Testis (tissue), 2 donors: ENCODE measurements at regions not wholly inside any gene's neighbourhood (a gene's known extent, or its start where the extent isn't known, plus 50 kb on each side); places are given as distances from the start of the nearest gene placed in this dataset.

Experiments
- POLR2A ChIP-seq: fragments of 450-650 bp; IDR thresholded peaks from one replicate; pipeline ENCODE4 v1.6.1; 2017; ENCODE audit warnings: antibody characterized with exemption, mild to moderate bottlenecking, moderate library complexity
- TF ChIP-seq, protein P1 (sequence below), 3 experiments: fragments of 450-650 bp in 2 of 3; fragments of 200-600 bp in 1 of 3; sonication (generic) in 1 of 3; IDR thresholded peaks; one replicate each; pipeline ENCODE4 v1.5.1; 2016 to 2019; ENCODE audit warnings: antibody characterized with exemption in 3 of 3, mild to moderate bottlenecking in 2 of 3, moderate library complexity in 1 of 3

- TF ChIP-seq, protein P1, sequence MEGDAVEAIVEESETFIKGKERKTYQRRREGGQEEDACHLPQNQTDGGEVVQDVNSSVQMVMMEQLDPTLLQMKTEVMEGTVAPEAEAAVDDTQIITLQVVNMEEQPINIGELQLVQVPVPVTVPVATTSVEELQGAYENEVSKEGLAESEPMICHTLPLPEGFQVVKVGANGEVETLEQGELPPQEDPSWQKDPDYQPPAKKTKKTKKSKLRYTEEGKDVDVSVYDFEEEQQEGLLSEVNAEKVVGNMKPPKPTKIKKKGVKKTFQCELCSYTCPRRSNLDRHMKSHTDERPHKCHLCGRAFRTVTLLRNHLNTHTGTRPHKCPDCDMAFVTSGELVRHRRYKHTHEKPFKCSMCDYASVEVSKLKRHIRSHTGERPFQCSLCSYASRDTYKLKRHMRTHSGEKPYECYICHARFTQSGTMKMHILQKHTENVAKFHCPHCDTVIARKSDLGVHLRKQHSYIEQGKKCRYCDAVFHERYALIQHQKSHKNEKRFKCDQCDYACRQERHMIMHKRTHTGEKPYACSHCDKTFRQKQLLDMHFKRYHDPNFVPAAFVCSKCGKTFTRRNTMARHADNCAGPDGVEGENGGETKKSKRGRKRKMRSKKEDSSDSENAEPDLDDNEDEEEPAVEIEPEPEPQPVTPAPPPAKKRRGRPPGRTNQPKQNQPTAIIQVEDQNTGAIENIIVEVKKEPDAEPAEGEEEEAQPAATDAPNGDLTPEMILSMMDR (IDR thresholded peaks at IDR 0.05) = no peak
- TF ChIP-seq POLR2A = no peak
Observed at GRCh38 chr3:8213286-8213685, 288.3 kb upstream of the LMCD1 start.
